Osteoblast (primary cell): ENCODE measurements at regions not wholly inside any gene's neighbourhood (a gene's known extent, or its start where the extent isn't known, plus 50 kb on each side); places are given as distances from the start of the nearest gene placed in this dataset.
"Not testable (repeated sequence)": the region's sequence is repeated elsewhere in the genome, so short reads cannot be mapped to it uniquely, and the experiment has no call there.

Source experiments
- DNase-seq: peaks from one replicate; pipeline ENCODE4 v3.0.0; 2011; ENCODE audit warnings: low spot score, mixed read lengths; ENCODE audit not compliant: insufficient read length; ENCODE audit errors: missing footprints
- H2AFZ ChIP-seq: 2 replicates; pipeline ENCODE4 v1.6.0; 2011; ENCODE audit warnings: mild to moderate bottlenecking, low read length
- H3K27ac ChIP-seq: 2 replicates; pipeline ENCODE4 v1.5.1; 2011; ENCODE audit warnings: mild to moderate bottlenecking, low read depth, low read length, moderate library complexity
- H3K27me3 ChIP-seq: 2 replicates; pipeline ENCODE4 v1.6.0; 2012; ENCODE audit warnings: mild to moderate bottlenecking, control low read depth, inconsistent platforms, low read length, moderate library complexity; ENCODE audit not compliant: insufficient read depth
- H3K36me3 ChIP-seq: 2 replicates; pipeline ENCODE4 v1.5.1; 2011; ENCODE audit warnings: mild to moderate bottlenecking, low read length, control low read depth, moderate library complexity; ENCODE audit not compliant: insufficient read depth
- H3K4me1 ChIP-seq: 2 replicates; pipeline ENCODE4 v1.5.1; 2011; ENCODE audit warnings: mild to moderate bottlenecking, low read length, control low read depth, moderate library complexity; ENCODE audit not compliant: insufficient read depth
- H3K4me2 ChIP-seq: 2 replicates; pipeline ENCODE4 v1.6.0; 2011; ENCODE audit warnings: mild to moderate bottlenecking, low read length; ENCODE audit not compliant: insufficient read depth
- H3K4me3 ChIP-seq: fragments of 200-600 bp; sonication (generic); 3 replicates; pipeline ENCODE4 v1.5.1; 2012; ENCODE audit warnings: mild to moderate bottlenecking, low read length, inconsistent platforms; ENCODE audit not compliant: insufficient read depth
- H3K79me2 ChIP-seq: 2 replicates; pipeline ENCODE4 v1.6.0; 2012; ENCODE audit warnings: mild to moderate bottlenecking, low read length, control low read depth, inconsistent platforms; ENCODE audit not compliant: insufficient read depth
- H3K9me3 ChIP-seq: 2 replicates; pipeline ENCODE4 v1.5.1; 2011; ENCODE audit warnings: low read depth, low read length, control low read depth
- H4K20me1 ChIP-seq: 2 replicates; pipeline ENCODE4 v1.6.0; 2012; ENCODE audit warnings: mild to moderate bottlenecking, low read length, control low read depth; ENCODE audit not compliant: insufficient read depth
- TF ChIP-seq, protein P1 (sequence below): IDR thresholded peaks from 2 replicates; pipeline ENCODE4 v1.5.1; 2011; ENCODE audit warnings: mild to moderate bottlenecking, low read depth, low read length, moderate library complexity; ENCODE audit errors: extremely low read depth

DNA sequence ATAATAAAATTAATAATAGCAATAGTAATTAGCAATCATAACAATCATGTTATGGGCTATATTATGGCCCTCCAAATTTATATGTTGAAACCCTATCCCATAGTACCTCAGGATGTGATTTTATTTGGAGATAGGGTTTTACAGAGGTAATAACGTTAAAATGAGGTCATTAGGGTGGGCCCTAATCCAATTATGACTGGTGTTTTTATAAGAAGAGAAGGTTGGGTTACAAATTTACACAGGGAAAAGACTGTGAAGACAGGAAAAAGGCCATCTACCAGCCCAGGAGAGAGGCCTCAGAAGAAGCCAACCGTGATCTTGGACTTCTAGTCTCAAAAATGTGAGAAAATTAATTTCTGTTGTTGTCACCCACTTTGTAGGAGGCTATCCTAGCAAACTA, 353.1 kb downstream of the CHL1 start:
- no peaks in the 10 kb centered on the region for H3K36me3 ChIP-seq
- H4K20me1 ChIP-seq, result no peaks in the 10 kb centered on the region
- no peak overlapping the region for H3K27ac ChIP-seq
- H3K4me3 ChIP-seq, result no peak overlapping the region
- H3K27me3 ChIP-seq, result no peaks in the 10 kb centered on the region
- DNase-seq, result no peak
- H2AFZ ChIP-seq, result no peak overlapping the region
- TF ChIP-seq, protein P1, sequence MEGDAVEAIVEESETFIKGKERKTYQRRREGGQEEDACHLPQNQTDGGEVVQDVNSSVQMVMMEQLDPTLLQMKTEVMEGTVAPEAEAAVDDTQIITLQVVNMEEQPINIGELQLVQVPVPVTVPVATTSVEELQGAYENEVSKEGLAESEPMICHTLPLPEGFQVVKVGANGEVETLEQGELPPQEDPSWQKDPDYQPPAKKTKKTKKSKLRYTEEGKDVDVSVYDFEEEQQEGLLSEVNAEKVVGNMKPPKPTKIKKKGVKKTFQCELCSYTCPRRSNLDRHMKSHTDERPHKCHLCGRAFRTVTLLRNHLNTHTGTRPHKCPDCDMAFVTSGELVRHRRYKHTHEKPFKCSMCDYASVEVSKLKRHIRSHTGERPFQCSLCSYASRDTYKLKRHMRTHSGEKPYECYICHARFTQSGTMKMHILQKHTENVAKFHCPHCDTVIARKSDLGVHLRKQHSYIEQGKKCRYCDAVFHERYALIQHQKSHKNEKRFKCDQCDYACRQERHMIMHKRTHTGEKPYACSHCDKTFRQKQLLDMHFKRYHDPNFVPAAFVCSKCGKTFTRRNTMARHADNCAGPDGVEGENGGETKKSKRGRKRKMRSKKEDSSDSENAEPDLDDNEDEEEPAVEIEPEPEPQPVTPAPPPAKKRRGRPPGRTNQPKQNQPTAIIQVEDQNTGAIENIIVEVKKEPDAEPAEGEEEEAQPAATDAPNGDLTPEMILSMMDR, result no peak
- no peaks in the 10 kb centered on the region for H3K9me3 ChIP-seq
- H3K79me2 ChIP-seq, result no peaks in the 10 kb centered on the region
- H3K4me1 ChIP-seq, result no peaks in the 10 kb centered on the region
- no peak overlapping the region for H3K4me2 ChIP-seq

DNA sequence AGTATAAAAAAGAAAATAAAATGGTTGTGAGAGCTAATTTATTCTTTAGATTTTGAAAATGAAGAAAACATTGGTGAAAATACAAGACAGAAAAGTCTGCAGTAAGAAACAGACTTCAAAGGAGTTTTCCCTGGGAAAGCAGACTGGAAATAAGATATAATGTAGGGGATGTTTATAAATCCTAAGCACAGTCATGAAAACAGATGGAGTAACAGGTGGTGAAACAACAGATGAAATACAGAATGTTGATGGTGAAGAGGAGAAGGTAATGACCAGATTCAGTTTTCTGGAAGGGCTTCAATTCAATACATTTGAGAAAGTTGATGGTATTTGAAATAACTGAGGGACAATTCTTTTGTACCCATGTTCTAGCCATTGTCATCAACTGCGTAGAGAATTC, 353.9 kb downstream of the CHL1 start:
- Histone ChIP-seq H3K4me2 (no peak overlapping the region), H3K79me2 (no peaks in the 10 kb centered on the region), H3K4me1 (no peaks in the 10 kb centered on the region), H3K27me3 (no peaks in the 10 kb centered on the region), H3K4me3 (no peak overlapping the region), H3K36me3 (no peaks in the 10 kb centered on the region), H3K27ac (no peak overlapping the region), H3K9me3 (no peaks in the 10 kb centered on the region), H4K20me1 (no peaks in the 10 kb centered on the region), H2AFZ (no peak overlapping the region)
- DNase-seq, result no peak
- TF ChIP-seq, protein P1, result no peak

DNA sequence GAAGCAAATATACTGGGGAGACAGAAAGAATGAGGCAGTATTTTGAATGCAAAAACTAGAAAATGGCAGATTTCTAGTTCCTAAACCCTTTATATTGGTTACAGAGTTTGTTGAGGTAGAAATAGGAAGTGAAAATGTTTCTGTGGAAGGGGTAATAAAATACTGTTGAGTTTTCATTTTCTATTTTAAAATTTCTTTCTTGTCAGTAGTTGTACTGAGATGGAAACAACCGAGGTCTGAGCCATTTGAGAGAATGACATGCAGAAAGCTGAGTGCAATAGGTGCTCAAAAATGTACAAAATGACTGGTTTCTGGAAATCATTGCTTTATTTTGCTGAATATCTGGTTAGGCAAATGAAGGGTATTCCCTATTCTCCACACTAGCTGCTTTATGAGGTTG, 361.4 kb downstream of the CHL1 start:
- Histone ChIP-seq H3K79me2 (no peaks in the 10 kb centered on the region), H3K4me1 (no peaks in the 10 kb centered on the region), H3K4me3 (no peak overlapping the region), H3K4me2 (no peak overlapping the region), H3K9me3 (peaks cover 2% of the 10 kb centered on the region), H3K36me3 (no peaks in the 10 kb centered on the region), H3K27ac (no peak overlapping the region), H4K20me1 (no peaks in the 10 kb centered on the region), H3K27me3 (no peaks in the 10 kb centered on the region), H2AFZ (no peak overlapping the region)
- TF ChIP-seq, protein P1, result no peak
- no peak for DNase-seq

DNA sequence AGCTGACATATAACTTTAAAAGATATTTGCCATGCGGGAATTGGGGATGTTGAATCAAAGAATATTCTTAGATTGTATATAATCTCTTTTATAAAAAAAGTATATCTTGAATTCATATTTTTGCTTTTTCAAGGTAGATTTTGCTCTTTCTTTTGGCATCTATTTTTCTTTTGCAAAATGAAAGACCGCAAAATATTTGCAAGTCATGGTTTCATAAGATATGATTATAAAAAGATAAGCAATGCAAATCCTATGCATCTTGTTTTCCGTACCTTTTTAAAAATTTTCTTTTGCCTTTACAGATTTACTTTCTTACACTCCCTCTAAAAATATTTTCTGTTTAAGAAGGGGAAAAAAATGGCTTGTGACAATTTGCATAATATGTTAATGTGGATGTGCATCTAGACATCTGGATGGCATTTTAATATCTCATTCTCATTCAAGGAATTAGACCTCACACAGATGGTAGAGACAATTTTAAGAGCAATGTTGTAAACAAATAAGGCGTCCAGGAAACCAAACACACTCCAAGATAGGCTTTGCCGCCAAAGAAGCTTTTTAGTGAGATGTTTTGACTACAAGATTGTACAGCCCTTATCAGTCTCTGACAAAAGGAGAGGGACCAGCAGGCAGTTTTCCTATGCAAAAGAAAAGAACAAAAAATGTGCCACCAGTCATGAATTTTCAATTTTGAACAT, 371.1 kb downstream of the CHL1 start:
- H2AFZ ChIP-seq, result no peak overlapping the region
- no peaks in the 10 kb centered on the region for H4K20me1 ChIP-seq
- H3K79me2 ChIP-seq, result no peaks in the 10 kb centered on the region
- no peak overlapping the region for H3K27ac ChIP-seq
- H3K9me3 ChIP-seq, result peaks cover 2% of the 10 kb centered on the region
- no peaks in the 10 kb centered on the region for H3K4me1 ChIP-seq
- no peaks in the 10 kb centered on the region for H3K27me3 ChIP-seq
- H3K4me2 ChIP-seq, result no peak overlapping the region
- DNase-seq, result no peak
- H3K4me3 ChIP-seq, result no peak overlapping the region
- TF ChIP-seq, protein P1, result no peak
- H3K36me3 ChIP-seq, result no peaks in the 10 kb centered on the region

DNA sequence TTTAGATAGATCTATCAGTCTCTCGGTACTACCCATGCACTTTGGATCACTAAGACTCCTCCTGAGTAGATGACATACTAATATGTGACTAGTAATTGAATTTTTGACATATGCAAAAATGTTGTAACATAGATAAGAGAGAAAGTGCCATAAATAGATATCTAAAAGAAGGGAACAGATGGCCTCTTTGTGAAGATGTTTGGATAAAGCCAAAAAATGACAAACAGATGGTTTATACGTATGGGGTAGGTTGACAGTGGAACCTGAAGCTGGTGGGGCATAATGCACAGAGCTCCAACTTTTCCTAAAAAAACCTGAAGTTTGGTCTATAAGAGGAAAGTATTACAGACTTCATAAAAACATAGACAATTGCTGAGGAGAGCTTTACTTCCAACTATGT, 383.0 kb downstream of the CHL1 start:
- H3K79me2 ChIP-seq, DNase-seq, H3K36me3 ChIP-seq: not testable (repeated sequence)

DNA sequence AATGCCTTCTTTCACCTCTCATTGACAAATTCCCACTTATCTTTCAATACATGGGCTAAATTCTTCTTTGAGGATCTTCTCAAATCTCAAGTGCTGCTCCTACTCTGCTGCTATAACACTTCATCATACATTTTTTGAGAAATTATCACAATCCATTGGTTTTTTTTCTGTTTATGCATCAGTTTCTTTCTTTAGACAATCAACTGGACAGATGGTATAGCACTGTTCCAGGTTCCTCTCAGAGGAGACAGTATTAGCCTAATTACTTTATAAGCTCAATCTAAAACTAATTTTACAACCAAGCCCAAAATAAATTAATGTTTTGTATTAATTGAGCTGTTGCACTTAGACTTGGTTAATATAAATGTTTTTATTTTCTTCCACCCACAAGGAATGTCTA, 392.5 kb downstream of the CHL1 start:
- not testable (repeated sequence) for H4K20me1 ChIP-seq, H3K36me3 ChIP-seq, H3K27ac ChIP-seq, H3K4me1 ChIP-seq, H3K9me3 ChIP-seq, H3K27me3 ChIP-seq, H3K4me2 ChIP-seq, H3K4me3 ChIP-seq, DNase-seq, H2AFZ ChIP-seq, H3K79me2 ChIP-seq

More for the DNA sequence above, 383.0 kb downstream of the CHL1 start:
- H3K4me2 ChIP-seq, H3K27ac ChIP-seq, H2AFZ ChIP-seq, H3K27me3 ChIP-seq, H3K9me3 ChIP-seq, H3K4me1 ChIP-seq, H3K4me3 ChIP-seq, H4K20me1 ChIP-seq: not testable (repeated sequence)
